ENCODE measurements at regions not wholly inside any gene's neighbourhood (a gene's known extent, or its start where the extent isn't known, plus 50 kb on each side); places are given as distances from the start of the nearest gene placed in this dataset.

DNA sequence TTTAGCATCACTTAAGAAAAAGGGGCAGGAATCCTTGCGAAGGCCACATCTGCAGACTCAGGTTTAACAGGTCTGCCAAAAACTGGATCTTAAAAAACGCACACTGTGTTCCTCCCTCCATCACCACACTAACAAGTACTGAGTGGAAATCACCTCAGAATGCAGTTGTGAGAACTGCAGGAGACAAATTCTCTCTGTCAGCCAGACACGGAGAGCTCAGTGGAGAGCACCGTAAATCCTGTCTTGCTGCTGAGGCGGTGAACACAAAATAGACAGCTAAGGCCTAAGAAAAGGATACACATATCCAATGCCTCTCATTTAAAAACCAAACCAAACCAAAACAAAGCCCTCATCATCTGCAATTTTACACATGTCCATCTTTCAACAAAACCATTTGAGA is 1287.6 kb downstream of the EFNB2 start:
- TF ChIP-seq FOXM1 (IDR thresholded peaks at IDR 0.05; ENCODE audit: borderline replicate concordance, low read depth), result no peak
- TF ChIP-seq TAF1 (IDR thresholded peaks at IDR 0.05; ENCODE audit: low read depth), result no peak
- TF ChIP-seq, protein P1, sequence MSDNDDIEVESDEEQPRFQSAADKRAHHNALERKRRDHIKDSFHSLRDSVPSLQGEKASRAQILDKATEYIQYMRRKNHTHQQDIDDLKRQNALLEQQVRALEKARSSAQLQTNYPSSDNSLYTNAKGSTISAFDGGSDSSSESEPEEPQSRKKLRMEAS (IDR thresholded peaks at IDR 0.05), result no peak
- no peak for TF ChIP-seq TEAD4 (IDR thresholded peaks at IDR 0.05)
- no peak for TF ChIP-seq EP300 (IDR thresholded peaks at IDR 0.05; ENCODE audit: borderline replicate concordance)
- TF ChIP-seq, protein P2, sequence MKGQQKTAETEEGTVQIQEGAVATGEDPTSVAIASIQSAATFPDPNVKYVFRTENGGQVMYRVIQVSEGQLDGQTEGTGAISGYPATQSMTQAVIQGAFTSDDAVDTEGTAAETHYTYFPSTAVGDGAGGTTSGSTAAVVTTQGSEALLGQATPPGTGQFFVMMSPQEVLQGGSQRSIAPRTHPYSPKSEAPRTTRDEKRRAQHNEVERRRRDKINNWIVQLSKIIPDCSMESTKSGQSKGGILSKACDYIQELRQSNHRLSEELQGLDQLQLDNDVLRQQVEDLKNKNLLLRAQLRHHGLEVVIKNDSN (IDR thresholded peaks at IDR 0.05), result no peak
- TF ChIP-seq NFIC (IDR thresholded peaks at IDR 0.05), result no peak
- TF ChIP-seq RAD21 (IDR thresholded peaks at IDR 0.05; ENCODE audit: low read depth), result no peak
- no peak for TF ChIP-seq ZBTB7A (IDR thresholded peaks at IDR 0.05; ENCODE audit: low read depth)
- TF ChIP-seq TCF12 (IDR thresholded peaks at IDR 0.05; ENCODE audit: low read depth), result no peak
- TF ChIP-seq EGR1 (IDR thresholded peaks at IDR 0.05), result no peak
- no peak for TF ChIP-seq CREB1 (IDR thresholded peaks at IDR 0.05; ENCODE audit: low read depth)
- TF ChIP-seq YY1 (IDR thresholded peaks at IDR 0.05; ENCODE audit: low read depth), result no peak
- TF ChIP-seq, protein P3, sequence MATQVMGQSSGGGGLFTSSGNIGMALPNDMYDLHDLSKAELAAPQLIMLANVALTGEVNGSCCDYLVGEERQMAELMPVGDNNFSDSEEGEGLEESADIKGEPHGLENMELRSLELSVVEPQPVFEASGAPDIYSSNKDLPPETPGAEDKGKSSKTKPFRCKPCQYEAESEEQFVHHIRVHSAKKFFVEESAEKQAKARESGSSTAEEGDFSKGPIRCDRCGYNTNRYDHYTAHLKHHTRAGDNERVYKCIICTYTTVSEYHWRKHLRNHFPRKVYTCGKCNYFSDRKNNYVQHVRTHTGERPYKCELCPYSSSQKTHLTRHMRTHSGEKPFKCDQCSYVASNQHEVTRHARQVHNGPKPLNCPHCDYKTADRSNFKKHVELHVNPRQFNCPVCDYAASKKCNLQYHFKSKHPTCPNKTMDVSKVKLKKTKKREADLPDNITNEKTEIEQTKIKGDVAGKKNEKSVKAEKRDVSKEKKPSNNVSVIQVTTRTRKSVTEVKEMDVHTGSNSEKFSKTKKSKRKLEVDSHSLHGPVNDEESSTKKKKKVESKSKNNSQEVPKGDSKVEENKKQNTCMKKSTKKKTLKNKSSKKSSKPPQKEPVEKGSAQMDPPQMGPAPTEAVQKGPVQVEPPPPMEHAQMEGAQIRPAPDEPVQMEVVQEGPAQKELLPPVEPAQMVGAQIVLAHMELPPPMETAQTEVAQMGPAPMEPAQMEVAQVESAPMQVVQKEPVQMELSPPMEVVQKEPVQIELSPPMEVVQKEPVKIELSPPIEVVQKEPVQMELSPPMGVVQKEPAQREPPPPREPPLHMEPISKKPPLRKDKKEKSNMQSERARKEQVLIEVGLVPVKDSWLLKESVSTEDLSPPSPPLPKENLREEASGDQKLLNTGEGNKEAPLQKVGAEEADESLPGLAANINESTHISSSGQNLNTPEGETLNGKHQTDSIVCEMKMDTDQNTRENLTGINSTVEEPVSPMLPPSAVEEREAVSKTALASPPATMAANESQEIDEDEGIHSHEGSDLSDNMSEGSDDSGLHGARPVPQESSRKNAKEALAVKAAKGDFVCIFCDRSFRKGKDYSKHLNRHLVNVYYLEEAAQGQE (IDR thresholded peaks at IDR 0.05; ENCODE audit: low read depth), result no peak
- no peak for TF ChIP-seq CEBPB (IDR thresholded peaks at IDR 0.05)

DNA sequence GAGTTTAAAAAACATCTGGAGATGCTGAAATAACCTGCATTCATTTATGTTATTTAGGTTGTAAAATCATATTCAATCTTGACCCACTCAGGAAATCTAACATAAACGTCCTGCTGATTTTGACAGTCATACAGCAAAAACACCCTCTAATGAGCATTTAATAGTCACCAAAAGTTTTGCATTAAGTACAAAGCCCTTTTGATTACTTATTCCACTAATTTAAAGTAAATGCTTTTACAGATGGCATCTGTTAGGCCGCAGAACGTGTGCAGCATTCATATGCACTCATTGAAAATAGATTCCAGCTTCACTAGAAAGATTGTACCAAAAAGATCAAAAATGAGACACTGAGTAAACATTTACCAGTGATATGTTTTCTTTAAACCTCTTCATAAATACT is 1295.1 kb downstream of the EFNB2 start:
- TF ChIP-seq YY1 (IDR thresholded peaks at IDR 0.05; ENCODE audit: low read depth) (no peak), EGR1 (IDR thresholded peaks at IDR 0.05) (no peak), FOXM1 (IDR thresholded peaks at IDR 0.05; ENCODE audit: borderline replicate concordance, low read depth) (no peak), TAF1 (IDR thresholded peaks at IDR 0.05; ENCODE audit: low read depth) (no peak), TEAD4 (IDR thresholded peaks at IDR 0.05) (no peak), NFIC (IDR thresholded peaks at IDR 0.05) (no peak), RAD21 (IDR thresholded peaks at IDR 0.05; ENCODE audit: low read depth) (no peak), CREB1 (IDR thresholded peaks at IDR 0.05; ENCODE audit: low read depth) (no peak), EP300 (IDR thresholded peaks at IDR 0.05; ENCODE audit: borderline replicate concordance) (no peak), TCF12 (IDR thresholded peaks at IDR 0.05; ENCODE audit: low read depth) (no peak), ZBTB7A (IDR thresholded peaks at IDR 0.05; ENCODE audit: low read depth) (no peak)
- TF ChIP-seq, protein P1 (IDR thresholded peaks at IDR 0.05), result no peak
- TF ChIP-seq, protein P3 (IDR thresholded peaks at IDR 0.05; ENCODE audit: low read depth), result no peak
- TF ChIP-seq, protein P2 (IDR thresholded peaks at IDR 0.05), result no peak

DNA sequence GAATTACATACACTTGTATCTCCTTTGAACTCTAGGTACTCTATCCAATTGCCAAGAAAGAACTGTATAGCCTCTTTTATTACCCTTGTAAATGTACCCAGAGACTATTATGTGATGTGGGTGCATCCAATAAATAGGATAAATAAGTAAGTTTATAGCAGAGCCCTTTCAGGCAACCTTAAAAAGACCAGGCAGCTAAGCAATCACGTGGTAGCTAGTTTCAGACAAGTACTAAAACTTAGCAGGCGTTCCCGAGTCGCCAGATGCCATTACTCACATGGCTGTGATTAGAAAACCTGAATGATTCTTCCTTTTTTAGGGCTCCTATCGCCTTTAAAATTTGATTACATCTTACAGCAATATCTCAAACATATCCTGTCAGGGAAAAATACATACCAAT is 1303.0 kb downstream of the EFNB2 start:
- TF ChIP-seq ZBTB7A (IDR thresholded peaks at IDR 0.05; ENCODE audit: low read depth) (no peak), EP300 (IDR thresholded peaks at IDR 0.05; ENCODE audit: borderline replicate concordance) (no peak), TEAD4 (IDR thresholded peaks at IDR 0.05) (no peak), NFIC (IDR thresholded peaks at IDR 0.05) (no peak), TCF12 (IDR thresholded peaks at IDR 0.05; ENCODE audit: low read depth) (no peak), CEBPB (IDR thresholded peaks at IDR 0.05) (no peak), YY1 (IDR thresholded peaks at IDR 0.05; ENCODE audit: low read depth) (no peak), CREB1 (IDR thresholded peaks at IDR 0.05; ENCODE audit: low read depth) (no peak)
- TF ChIP-seq, protein P1 (IDR thresholded peaks at IDR 0.05), result no peak
- TF ChIP-seq, protein P2 (IDR thresholded peaks at IDR 0.05), result no peak

DNA sequence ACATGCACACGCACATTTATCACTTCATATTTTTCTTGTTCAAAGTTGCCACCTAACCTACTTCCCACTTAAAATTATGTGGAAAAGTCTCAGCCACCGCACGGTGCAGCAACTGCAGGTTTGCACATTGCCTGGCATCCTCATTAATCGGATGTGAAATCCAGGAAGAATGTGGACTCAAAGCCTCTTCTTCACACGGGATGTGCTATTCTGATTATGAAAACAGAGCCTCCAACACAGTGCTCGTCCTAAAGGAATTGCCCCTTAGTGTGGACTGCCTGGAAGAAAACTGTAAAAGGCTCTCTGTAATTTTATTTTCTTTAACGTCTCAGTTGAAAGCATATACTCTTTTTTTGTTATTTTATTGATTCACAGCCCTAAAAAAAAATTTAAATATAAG is 1303.5 kb downstream of the EFNB2 start:
- TF ChIP-seq TEAD4 (IDR thresholded peaks at IDR 0.05) (no peak), ZBTB7A (IDR thresholded peaks at IDR 0.05; ENCODE audit: low read depth) (no peak), RAD21 (IDR thresholded peaks at IDR 0.05; ENCODE audit: low read depth) (no peak), FOXM1 (IDR thresholded peaks at IDR 0.05; ENCODE audit: borderline replicate concordance, low read depth) (no peak)
- TF ChIP-seq, protein P3 (IDR thresholded peaks at IDR 0.05; ENCODE audit: low read depth), result no peak
